Activated T-helper 2 cell treated with anti-CD3 and anti-CD28 coated beads, Interferon-gamma antibody, Interleukin-2, Interleukin-4, amounts not matched to agents 10 μg/mL and 5 μg/mL and 100 μg/mL, durations not matched to agents 14 hours and 24 hours and 36 hours (primary cell): ENCODE measurements at regions not wholly inside any gene's neighbourhood (a gene's known extent, or its start where the extent isn't known, plus 50 kb on each side); places are given as distances from the start of the nearest gene placed in this dataset.

Source experiments
- DNase-seq: peaks from one replicate; pipeline ENCODE4 v3.0.0; 2021; ENCODE audit warnings: low spot score
- H3K27ac Mint-ChIP-seq: one replicate; pipeline ENCODE4 v1.8.0; 2021; ENCODE audit warnings: mixed read lengths
- H3K27me3 Mint-ChIP-seq: one replicate; pipeline ENCODE4 v1.8.0; 2021; ENCODE audit warnings: low read depth, mixed read lengths
- H3K36me3 Mint-ChIP-seq: one replicate; pipeline ENCODE4 v1.8.0; 2021; ENCODE audit warnings: low read depth, mixed read lengths
- H3K4me1 Mint-ChIP-seq: one replicate; pipeline ENCODE4 v1.8.0; 2021; ENCODE audit warnings: low read depth, mixed read lengths
- H3K4me3 Mint-ChIP-seq: one replicate; pipeline ENCODE4 v1.8.0; 2021; ENCODE audit warnings: low read depth, mild to moderate bottlenecking, moderate library complexity, mixed read lengths
- H3K9me3 Mint-ChIP-seq: one replicate; pipeline ENCODE4 v1.8.0; 2021; ENCODE audit warnings: mixed read lengths
- intact Hi-C: fragments of 100-400 bp; cut with micrococcal nuclease; formaldehyde crosslinking; loops from one replicate; pipeline ENCODE4 v1.15.1; 2023

DNA sequence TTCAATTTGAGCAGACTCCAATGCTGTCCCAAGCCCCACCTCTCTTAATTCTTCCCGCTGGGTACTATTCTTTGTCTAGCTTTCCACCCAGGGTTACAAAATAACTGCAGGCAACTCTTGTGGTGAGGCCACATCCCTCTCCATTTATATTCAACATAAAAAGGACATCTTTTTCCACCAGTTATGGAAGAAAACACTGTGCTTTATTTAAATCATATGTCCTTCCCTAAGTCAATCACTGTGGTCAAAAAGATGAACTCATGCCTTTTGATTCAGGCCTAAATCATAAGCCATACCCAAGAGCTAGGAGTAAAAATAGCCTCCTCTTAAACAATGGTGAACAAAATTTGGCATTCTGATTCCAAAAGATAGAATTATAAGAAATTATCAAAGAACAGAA lies 386.0 kb downstream of the SEMA3D start:
- Mint-ChIP-seq H3K27me3 (no peaks in the 10 kb centered on the region), H3K4me1 (no peaks in the 10 kb centered on the region), H3K9me3 (no peaks in the 10 kb centered on the region), H3K36me3 (no peaks in the 10 kb centered on the region), H3K4me3 (no peak overlapping the region), H3K27ac (no peak overlapping the region)
- no peak for DNase-seq
- intact Hi-C loops, result no loop called here

DNA sequence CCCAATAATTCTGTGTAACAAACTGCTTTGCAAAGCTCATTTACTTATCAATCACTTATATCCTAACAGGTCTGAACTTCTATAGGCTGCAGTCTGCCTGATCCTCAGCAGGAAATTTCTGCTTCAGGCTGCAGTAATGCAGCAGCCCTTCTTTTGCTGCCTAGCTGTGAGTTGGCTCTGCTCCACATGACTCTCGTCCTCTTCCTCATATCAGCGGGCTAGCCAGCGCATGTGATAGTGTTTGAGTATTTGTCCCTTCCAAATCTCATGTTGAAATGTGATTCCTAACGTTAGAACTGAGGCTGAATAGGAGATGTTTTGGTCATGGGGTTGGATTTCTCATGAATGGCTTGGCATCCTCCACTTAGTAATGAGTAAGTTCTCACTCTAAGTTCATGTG lies 387.8 kb downstream of the SEMA3D start:
- no peak for DNase-seq
- H3K4me1 Mint-ChIP-seq, result no peaks in the 10 kb centered on the region
- H3K27ac Mint-ChIP-seq, result no peak overlapping the region
- H3K9me3 Mint-ChIP-seq, result no peaks in the 10 kb centered on the region
- H3K36me3 Mint-ChIP-seq, result no peaks in the 10 kb centered on the region
- H3K4me3 Mint-ChIP-seq, result no peak overlapping the region
- intact Hi-C loops, result no loop called here
- H3K27me3 Mint-ChIP-seq, result no peaks in the 10 kb centered on the region

DNA sequence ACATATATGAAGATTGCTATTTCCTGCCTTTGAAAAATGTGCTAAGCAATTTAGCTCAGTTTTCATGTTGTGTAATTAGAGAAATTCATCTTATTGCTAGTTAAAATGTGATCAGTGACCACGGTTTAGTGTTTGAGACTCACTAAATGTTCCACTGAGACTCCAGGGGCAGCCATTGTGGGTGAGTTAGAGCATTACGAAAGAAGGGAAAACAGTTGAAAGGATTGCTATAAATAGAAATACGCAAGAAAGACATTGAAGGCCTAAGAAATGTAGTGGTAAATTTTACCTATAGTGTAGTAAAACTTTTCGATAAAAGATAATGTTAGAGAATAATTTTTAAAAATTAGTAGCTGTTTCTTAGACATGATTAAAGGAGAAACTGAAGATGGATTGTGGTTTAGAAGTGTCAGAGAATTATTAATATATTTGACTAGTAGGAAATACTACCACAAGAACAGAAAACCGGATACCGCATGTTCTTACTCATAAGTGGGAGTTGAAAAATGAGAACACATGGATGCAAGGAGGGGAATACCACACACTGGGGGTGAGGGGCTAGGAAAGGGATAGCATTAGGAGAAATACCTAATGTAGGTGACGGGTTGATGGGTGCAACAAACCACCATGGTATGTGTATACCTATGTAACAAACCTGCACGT lies 394.5 kb downstream of the SEMA3D start:
- intact Hi-C loops, result no loop called here
- Mint-ChIP-seq H3K27ac (no peak overlapping the region), H3K36me3 (no peaks in the 10 kb centered on the region), H3K27me3 (no peaks in the 10 kb centered on the region), H3K9me3 (no peaks in the 10 kb centered on the region), H3K4me1 (no peaks in the 10 kb centered on the region), H3K4me3 (no peak overlapping the region)
- DNase-seq, result no peak

- H3K36me3 Mint-ChIP-seq, result no peaks in the 10 kb centered on the region
- H3K27ac Mint-ChIP-seq, result no peak overlapping the region
- H3K4me1 Mint-ChIP-seq, result no peaks in the 10 kb centered on the region
- no peaks in the 10 kb centered on the region for H3K27me3 Mint-ChIP-seq
- intact Hi-C loops, result no loop called here
- no peak for DNase-seq
- no peak overlapping the region for H3K4me3 Mint-ChIP-seq
- no peaks in the 10 kb centered on the region for H3K9me3 Mint-ChIP-seq
These were observed 396.0 kb downstream of the SEMA3D start for GRCh38 chr7:84790882-84791281.

DNA sequence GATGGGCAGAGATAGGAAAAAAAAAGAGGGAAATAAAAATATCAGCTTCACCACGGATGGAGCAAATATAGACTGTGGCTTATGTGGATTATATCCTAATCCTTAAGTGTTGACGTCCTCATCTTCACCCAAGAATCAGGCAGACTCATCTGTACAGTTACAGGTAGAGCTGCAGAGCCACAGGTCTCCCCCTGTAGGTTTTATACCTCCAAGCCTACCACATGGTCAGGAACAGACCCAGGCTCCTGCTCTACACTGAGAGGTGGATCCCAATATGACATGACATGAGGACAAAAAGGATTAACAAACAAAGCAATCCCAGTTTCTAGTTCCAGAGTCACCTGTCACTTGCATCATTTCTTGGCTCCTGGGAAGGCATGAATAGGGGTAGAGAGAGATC lies 400.8 kb downstream of the SEMA3D start:
- no peak for DNase-seq
- no peaks in the 10 kb centered on the region for H3K9me3 Mint-ChIP-seq
- no peaks in the 10 kb centered on the region for H3K36me3 Mint-ChIP-seq
- no peaks in the 10 kb centered on the region for H3K27me3 Mint-ChIP-seq
- no peak overlapping the region for H3K4me3 Mint-ChIP-seq
- H3K4me1 Mint-ChIP-seq, result no peaks in the 10 kb centered on the region
- intact Hi-C loops, result no loop called here
- no peak overlapping the region for H3K27ac Mint-ChIP-seq

GRCh38 chr7:84784450-84784849 lies 402.4 kb downstream of the SEMA3D start:
- no peaks in the 10 kb centered on the region for H3K9me3 Mint-ChIP-seq
- intact Hi-C loops, result no loop called here
- H3K4me1 Mint-ChIP-seq, result no peaks in the 10 kb centered on the region
- no peak for DNase-seq
- no peaks in the 10 kb centered on the region for H3K27me3 Mint-ChIP-seq
- H3K4me3 Mint-ChIP-seq, result no peak overlapping the region
- H3K27ac Mint-ChIP-seq, result no peak overlapping the region
- no peaks in the 10 kb centered on the region for H3K36me3 Mint-ChIP-seq

GRCh38 chr7:84783141-84783778 lies 403.6 kb downstream of the SEMA3D start:
- intact Hi-C loops, result no loop called here
- no peak for DNase-seq
- Mint-ChIP-seq H3K4me1 (no peaks in the 10 kb centered on the region), H3K27me3 (no peaks in the 10 kb centered on the region), H3K9me3 (no peaks in the 10 kb centered on the region), H3K27ac (no peak overlapping the region), H3K36me3 (no peaks in the 10 kb centered on the region), H3K4me3 (no peak overlapping the region)

- Mint-ChIP-seq H3K36me3 (no peaks in the 10 kb centered on the region), H3K9me3 (no peaks in the 10 kb centered on the region), H3K27ac (no peak overlapping the region), H3K4me1 (no peaks in the 10 kb centered on the region), H3K4me3 (no peak overlapping the region), H3K27me3 (no peaks in the 10 kb centered on the region)
- intact Hi-C loops, result no loop called here
- DNase-seq, result no peak
These were observed 405.0 kb downstream of the SEMA3D start for GRCh38 chr7:84781838-84782237.

DNA sequence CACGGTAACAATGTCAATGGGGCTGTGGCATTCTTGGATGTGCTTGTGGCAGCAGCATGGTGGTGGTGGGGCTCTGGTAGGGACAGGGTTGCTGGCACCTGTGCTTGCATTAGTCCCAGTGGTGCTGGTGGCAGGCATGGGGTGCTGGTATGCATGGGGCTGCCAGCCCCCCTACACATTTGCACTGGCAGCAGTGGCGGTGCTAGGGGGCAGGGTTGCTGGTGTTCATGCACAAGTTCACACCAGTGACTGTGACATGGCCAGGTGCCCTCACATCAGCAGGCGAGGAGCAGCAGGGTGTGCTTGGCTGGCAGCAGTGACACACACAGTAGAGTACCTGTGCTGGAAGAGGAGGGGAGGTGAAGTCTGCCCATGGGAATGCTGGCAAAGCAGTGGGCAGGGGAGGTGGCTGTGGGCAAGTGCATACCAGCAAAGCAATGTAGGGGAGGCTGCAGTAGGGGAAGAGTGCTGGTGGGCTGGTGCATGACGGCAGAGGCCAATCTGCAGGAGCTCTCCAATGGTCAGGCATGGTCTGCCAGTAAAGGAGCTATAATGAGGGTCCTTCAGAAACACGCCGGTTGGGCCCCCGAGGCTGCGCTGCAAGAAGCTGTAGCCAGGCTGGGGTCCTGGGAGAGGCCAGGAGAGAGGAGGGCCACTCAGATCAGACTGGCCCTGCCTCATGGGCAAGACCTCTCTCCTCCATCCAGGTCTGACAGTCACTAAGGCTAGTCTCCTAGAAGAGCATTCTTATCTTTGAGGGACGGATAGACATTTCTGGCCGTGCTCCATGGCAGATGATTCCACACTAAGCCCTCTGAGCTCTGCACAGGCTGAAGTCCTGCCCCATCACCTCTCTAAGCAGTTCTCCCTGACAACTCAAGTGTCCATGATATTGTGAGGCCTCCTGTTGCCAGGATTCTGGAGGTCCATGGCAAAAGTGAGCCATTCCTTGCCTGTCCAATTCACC lies 406.4 kb downstream of the SEMA3D start:
- no peaks in the 10 kb centered on the region for H3K4me1 Mint-ChIP-seq
- H3K27ac Mint-ChIP-seq, result no peak overlapping the region
- intact Hi-C loops, result no loop called here
- H3K36me3 Mint-ChIP-seq, result no peaks in the 10 kb centered on the region
- DNase-seq, result no peak
- H3K4me3 Mint-ChIP-seq, result no peak overlapping the region
- H3K9me3 Mint-ChIP-seq, result no peaks in the 10 kb centered on the region
- H3K27me3 Mint-ChIP-seq, result no peaks in the 10 kb centered on the region

DNA sequence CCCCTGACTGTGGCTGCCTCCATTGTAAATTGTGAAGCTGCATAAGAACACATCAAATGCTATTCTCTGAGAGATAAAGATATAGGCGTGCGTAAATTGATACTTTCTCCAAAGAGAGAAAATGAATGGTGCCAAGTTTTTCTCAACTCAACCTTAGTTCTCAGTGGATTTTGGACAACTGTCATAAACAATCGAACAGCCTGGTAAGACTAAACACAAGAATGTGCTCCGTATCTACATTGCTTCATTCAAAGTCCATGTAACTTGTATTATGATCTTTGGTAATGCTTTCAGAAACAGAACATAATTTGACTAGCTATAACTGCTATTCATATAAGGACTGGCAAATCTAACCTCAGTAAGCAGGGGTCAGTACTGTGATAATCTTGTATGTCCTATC lies 429.1 kb downstream of the SEMA3D start:
- Mint-ChIP-seq H3K36me3 (no peaks in the 10 kb centered on the region), H3K9me3 (no peaks in the 10 kb centered on the region), H3K4me1 (no peaks in the 10 kb centered on the region), H3K4me3 (no peak overlapping the region), H3K27me3 (no peaks in the 10 kb centered on the region), H3K27ac (no peak overlapping the region)
- no peak for DNase-seq
- intact Hi-C loops, result no loop called here

- no peak for DNase-seq
- Mint-ChIP-seq H3K4me1 (peaks cover 4% of the 10 kb centered on the region), H3K36me3 (no peaks in the 10 kb centered on the region), H3K4me3 (no peak overlapping the region), H3K9me3 (no peaks in the 10 kb centered on the region), H3K27me3 (peaks cover 2% of the 10 kb centered on the region), H3K27ac (no peak overlapping the region)
- intact Hi-C loops, result no loop called here
These were observed 440.5 kb downstream of the SEMA3D start for GRCh38 chr7:84746353-84746752.

GRCh38 chr7:84744385-84744784 lies 442.5 kb downstream of the SEMA3D start:
- DNase-seq, result no peak
- intact Hi-C loops, result no loop called here
- Mint-ChIP-seq H3K36me3 (no peaks in the 10 kb centered on the region), H3K27ac (no peak overlapping the region), H3K4me3 (no peak overlapping the region), H3K4me1 (peaks cover 4% of the 10 kb centered on the region), H3K27me3 (peaks cover 2% of the 10 kb centered on the region), H3K9me3 (no peaks in the 10 kb centered on the region)

DNA sequence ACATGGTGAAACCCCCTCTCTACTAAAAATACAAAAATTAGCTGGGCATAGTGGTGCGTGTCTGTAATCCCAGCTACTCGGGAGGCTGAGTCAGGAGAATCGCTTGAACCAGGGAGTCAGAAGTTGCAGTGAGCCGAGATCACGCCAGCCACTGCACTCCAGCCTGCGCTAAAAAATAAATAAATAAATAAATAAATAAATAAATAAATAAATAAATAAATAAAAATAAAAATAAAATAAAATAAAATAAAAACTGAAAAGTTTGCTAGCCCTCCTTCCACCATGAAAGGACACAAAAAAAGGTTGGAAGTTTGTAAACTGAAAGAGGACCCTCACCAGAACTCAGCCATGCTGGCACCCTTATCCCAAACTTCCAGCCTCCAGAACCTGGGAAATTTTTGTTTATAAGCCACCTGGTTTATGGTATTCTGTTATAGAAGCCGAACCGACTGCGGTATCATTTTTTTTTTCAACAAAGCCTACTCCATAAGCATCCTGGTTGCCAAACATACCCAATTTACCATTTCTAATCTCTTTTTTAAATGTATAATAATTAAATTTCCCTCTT lies 448.2 kb downstream of the SEMA3D start:
- intact Hi-C loops, result no loop called here
- Mint-ChIP-seq H3K36me3 (no peaks in the 10 kb centered on the region), H3K4me1 (peaks cover 2% of the 10 kb centered on the region), H3K4me3 (no peak overlapping the region), H3K9me3 (no peaks in the 10 kb centered on the region), H3K27me3 (no peaks in the 10 kb centered on the region), H3K27ac (no peak overlapping the region)
- no peak for DNase-seq
